PFSK-1 (cell line): ENCODE measurements at regions not wholly inside any gene's neighbourhood (a gene's known extent, or its start where the extent isn't known, plus 50 kb on each side); places are given as distances from the start of the nearest gene placed in this dataset.

Experiments
- FOXP2 ChIP-seq: optimal IDR thresholded peaks from 2 replicates; pipeline ENCODE3; 2011; ENCODE audit warnings: borderline replicate concordance, control low read depth, inconsistent platforms; ENCODE audit not compliant: insufficient read depth; ENCODE audit errors: extremely low read length, extremely low read depth
- POLR2AphosphoS5 ChIP-seq: IDR thresholded peaks from 2 replicates; pipeline ENCODE4 v1.6.1; 2012; ENCODE audit warnings: low read depth, mild to moderate bottlenecking, control low read depth, low read length, moderate library complexity
- SIN3A ChIP-seq: IDR thresholded peaks from 2 replicates; pipeline ENCODE4 v1.6.1; 2012; ENCODE audit warnings: mild to moderate bottlenecking, low read length, moderate library complexity, borderline replicate concordance; ENCODE audit not compliant: insufficient read depth
- TAF1 ChIP-seq: IDR thresholded peaks from 2 replicates; pipeline ENCODE4 v1.6.1; 2012; ENCODE audit warnings: low read length, control low read depth, borderline replicate concordance; ENCODE audit not compliant: insufficient read depth
- TF ChIP-seq, protein P1 (sequence below), 2 experiments: IDR thresholded peaks; 2 replicates each; pipeline versions ENCODE4 v1.6.1 to v1.8.0; 2011 to 2012; ENCODE audit warnings: low read depth in 2 of 2, low read length in 2 of 2, control low read depth in 1 of 2, inconsistent platforms in 1 of 2, mild to moderate bottlenecking in 1 of 2, moderate library complexity in 1 of 2; ENCODE audit not compliant: insufficient read depth in 1 of 2

DNA sequence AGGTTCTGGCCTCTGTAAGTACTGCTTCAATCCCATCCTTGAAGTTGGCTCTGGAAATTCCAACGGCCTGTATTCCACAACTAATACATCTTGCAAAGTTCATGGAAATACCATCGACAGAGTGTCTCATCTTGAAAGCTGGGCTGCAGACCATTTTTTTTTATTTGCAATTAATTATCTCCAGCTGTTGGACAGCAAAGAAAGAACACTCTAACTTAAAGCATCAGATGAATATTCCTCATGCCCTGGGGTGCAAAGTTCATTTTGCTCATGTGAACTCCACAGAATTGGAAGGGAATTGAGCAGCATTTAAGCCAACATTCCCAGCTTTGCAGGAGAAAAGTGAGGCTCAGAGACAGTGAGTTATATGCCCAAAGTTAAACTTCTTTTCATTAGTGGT lies 96.5 kb upstream of the PIEZO2 start:
- TF ChIP-seq TAF1 (no peak), FOXP2 (no peak), SIN3A (no peak), POLR2AphosphoS5 (no peak)
- TF ChIP-seq, protein P1, sequence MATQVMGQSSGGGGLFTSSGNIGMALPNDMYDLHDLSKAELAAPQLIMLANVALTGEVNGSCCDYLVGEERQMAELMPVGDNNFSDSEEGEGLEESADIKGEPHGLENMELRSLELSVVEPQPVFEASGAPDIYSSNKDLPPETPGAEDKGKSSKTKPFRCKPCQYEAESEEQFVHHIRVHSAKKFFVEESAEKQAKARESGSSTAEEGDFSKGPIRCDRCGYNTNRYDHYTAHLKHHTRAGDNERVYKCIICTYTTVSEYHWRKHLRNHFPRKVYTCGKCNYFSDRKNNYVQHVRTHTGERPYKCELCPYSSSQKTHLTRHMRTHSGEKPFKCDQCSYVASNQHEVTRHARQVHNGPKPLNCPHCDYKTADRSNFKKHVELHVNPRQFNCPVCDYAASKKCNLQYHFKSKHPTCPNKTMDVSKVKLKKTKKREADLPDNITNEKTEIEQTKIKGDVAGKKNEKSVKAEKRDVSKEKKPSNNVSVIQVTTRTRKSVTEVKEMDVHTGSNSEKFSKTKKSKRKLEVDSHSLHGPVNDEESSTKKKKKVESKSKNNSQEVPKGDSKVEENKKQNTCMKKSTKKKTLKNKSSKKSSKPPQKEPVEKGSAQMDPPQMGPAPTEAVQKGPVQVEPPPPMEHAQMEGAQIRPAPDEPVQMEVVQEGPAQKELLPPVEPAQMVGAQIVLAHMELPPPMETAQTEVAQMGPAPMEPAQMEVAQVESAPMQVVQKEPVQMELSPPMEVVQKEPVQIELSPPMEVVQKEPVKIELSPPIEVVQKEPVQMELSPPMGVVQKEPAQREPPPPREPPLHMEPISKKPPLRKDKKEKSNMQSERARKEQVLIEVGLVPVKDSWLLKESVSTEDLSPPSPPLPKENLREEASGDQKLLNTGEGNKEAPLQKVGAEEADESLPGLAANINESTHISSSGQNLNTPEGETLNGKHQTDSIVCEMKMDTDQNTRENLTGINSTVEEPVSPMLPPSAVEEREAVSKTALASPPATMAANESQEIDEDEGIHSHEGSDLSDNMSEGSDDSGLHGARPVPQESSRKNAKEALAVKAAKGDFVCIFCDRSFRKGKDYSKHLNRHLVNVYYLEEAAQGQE (IDR thresholded peaks at IDR 0.05; ENCODE audit: insufficient read depth in 1 of 2, low read depth in 2 of 2, low read length in 2 of 2), result no peak

DNA sequence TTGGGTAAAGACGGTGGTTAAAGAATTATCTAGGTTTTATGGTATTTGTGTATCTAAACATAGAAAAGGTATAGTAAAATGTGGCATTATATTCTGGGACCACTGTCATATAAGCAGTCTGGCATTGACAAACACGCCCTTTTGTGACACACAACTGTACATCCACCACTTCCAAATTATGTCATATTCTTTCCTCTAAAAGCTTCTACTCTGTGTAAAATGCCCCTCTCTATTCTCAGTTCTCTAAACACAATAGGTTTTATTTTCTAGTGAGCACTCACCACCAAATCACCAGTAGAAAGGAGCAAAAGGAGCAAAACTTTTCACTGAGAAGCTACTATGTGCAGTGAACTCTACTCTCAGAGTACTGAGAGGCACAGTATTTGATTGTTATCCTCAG lies 88.1 kb upstream of the PIEZO2 start:
- no peak for TF ChIP-seq TAF1
- TF ChIP-seq POLR2AphosphoS5, result no peak

DNA sequence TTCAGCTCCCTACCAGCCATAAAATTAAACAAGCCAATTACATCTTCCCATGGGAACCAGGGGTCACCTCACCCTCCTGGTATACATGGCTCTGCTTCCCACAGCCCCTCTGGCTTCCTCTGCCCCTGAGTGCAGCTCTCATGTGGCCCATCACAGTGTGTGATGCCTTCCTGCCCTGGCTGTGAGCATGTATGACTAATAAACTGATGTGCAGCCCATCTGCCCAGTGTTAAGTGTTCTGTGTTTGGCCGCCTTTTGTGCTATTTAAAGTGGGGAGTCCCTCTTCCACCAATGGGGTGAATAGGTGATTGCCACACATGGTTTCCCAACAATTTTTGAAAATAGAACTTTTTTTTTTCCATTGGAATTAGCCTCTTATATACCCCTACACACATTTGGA lies 87.7 kb upstream of the PIEZO2 start:
- TF ChIP-seq, protein P1 (IDR thresholded peaks at IDR 0.05; ENCODE audit: insufficient read depth in 1 of 2, low read depth in 2 of 2, low read length in 2 of 2), result no peak
- no peak for TF ChIP-seq POLR2AphosphoS5

DNA sequence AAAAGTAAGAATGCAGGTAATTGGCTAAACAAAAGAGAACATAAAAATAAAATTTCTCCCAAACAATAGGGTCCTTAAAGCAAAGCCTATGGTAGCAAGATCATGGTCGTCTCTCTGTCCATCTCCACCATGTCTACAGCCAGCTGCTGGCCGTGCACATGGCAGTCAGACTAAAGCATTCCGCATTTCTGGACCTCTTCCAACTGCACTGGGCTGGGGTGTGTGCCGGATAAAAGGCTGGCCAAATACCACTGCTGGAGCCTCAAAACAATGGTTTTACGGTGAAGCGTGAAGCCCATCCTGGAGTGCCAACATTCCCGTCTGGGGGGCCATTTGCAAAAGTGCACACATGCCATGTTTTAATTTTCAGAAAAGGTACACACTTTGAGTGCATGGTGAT lies 74.8 kb upstream of the PIEZO2 start:
- TF ChIP-seq FOXP2 (no peak), TAF1 (no peak), POLR2AphosphoS5 (no peak), SIN3A (no peak)
- TF ChIP-seq, protein P1 (IDR thresholded peaks at IDR 0.05; ENCODE audit: insufficient read depth in 1 of 2, low read depth in 2 of 2, low read length in 2 of 2), result no peak

DNA sequence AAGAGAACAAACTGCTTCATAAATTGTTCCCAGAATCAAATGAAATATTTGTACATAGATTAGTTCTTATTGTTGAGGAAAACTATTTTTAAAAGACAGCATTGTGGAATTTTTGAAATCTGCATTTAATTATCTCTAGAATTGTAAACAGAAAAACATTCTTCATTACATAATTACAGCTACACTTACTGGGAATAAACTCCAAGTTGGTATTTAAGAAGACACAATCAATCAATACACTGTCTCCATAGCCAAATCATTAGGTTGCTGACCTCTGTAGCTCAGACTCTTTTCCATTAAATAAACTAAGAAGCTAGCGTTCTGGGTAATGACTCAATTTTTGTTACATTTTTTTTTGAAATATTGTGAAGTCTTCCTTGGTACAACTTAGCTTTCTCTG lies 70.2 kb upstream of the PIEZO2 start:
- TF ChIP-seq POLR2AphosphoS5 (no peak), SIN3A (no peak), FOXP2 (no peak), TAF1 (no peak)
- TF ChIP-seq, protein P1 (IDR thresholded peaks at IDR 0.05; ENCODE audit: insufficient read depth in 1 of 2, low read depth in 2 of 2, low read length in 2 of 2), result no peak
